T-helper 2 cell treated with Interferon-gamma antibody and Interleukin-4, amounts not matched to agents 5 μg/mL and 100 μg/mL, for 36 hours (primary cell): ENCODE measurements at regions not wholly inside any gene's neighbourhood (a gene's known extent, or its start where the extent isn't known, plus 50 kb on each side); places are given as distances from the start of the nearest gene placed in this dataset.

Source experiments
- DNase-seq: peaks from one replicate; pipeline ENCODE4 v3.0.0; 2021; ENCODE audit warnings: low spot score
- H3K27ac Mint-ChIP-seq: one replicate; pipeline ENCODE4 v1.8.0; 2021; ENCODE audit warnings: mild to moderate bottlenecking, mixed read lengths
- H3K27me3 Mint-ChIP-seq: one replicate; pipeline ENCODE4 v1.8.0; 2021; ENCODE audit warnings: low read depth, mixed read lengths
- H3K36me3 Mint-ChIP-seq: one replicate; pipeline ENCODE4 v1.8.0; 2021; ENCODE audit warnings: low read depth, mixed read lengths
- H3K4me1 Mint-ChIP-seq: one replicate; pipeline ENCODE4 v1.8.0; 2021; ENCODE audit warnings: low read depth, mixed read lengths
- H3K4me3 Mint-ChIP-seq: one replicate; pipeline ENCODE4 v1.8.0; 2022; ENCODE audit warnings: mild to moderate bottlenecking, moderate library complexity, mixed read lengths
- H3K9me3 Mint-ChIP-seq: one replicate; pipeline ENCODE4 v1.8.0; 2021; ENCODE audit warnings: mixed read lengths

GRCh38 chr9:13480693-13481092 lies 201.2 kb upstream of the MPDZ start:
- Mint-ChIP-seq H3K9me3 (peaks cover 13% of the 10 kb centered on the region), H3K36me3 (no peaks in the 10 kb centered on the region), H3K4me1 (no peaks in the 10 kb centered on the region), H3K27me3 (no peaks in the 10 kb centered on the region), H3K27ac (no peak overlapping the region), H3K4me3 (no peak overlapping the region)
- DNase-seq, result no peak

- H3K27ac Mint-ChIP-seq, result no peak overlapping the region
- H3K9me3 Mint-ChIP-seq, result peaks cover 26% of the 10 kb centered on the region
- no peaks in the 10 kb centered on the region for H3K36me3 Mint-ChIP-seq
- DNase-seq, result no peak
- H3K4me1 Mint-ChIP-seq, result no peaks in the 10 kb centered on the region
- no peaks in the 10 kb centered on the region for H3K27me3 Mint-ChIP-seq
- no peak overlapping the region for H3K4me3 Mint-ChIP-seq
Measured at GRCh38 chr9:13479096-13479495, 199.6 kb upstream of the MPDZ start.

GRCh38 chr9:13478639-13479038 lies 199.1 kb upstream of the MPDZ start:
- no peak overlapping the region for H3K4me3 Mint-ChIP-seq
- H3K4me1 Mint-ChIP-seq, result no peaks in the 10 kb centered on the region
- H3K27me3 Mint-ChIP-seq, result no peaks in the 10 kb centered on the region
- peaks cover 31% of the 10 kb centered on the region for H3K9me3 Mint-ChIP-seq
- H3K27ac Mint-ChIP-seq, result no peak overlapping the region
- no peaks in the 10 kb centered on the region for H3K36me3 Mint-ChIP-seq
- no peak for DNase-seq

DNA sequence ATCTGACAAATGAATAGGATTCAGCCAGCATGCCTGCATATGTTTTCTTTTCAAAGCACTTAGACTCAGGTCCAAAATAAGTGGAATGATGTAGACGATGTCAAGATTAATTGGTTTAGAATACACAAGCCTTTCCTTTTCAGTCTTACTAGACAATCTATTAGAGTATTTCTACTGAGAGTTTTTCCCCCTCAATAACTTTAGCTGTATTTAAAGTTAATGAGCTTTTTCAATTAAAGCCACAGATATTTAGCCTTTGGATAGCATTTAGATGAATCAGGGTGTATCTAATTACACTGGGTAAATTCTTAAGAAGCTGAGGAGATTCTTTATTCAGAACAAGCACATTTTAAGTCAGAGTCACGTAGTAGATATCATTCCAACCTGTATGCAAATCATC lies 198.7 kb upstream of the MPDZ start:
- DNase-seq, result no peak
- H3K36me3 Mint-ChIP-seq, result no peaks in the 10 kb centered on the region
- H3K4me1 Mint-ChIP-seq, result no peaks in the 10 kb centered on the region
- H3K27ac Mint-ChIP-seq, result no peak overlapping the region
- no peaks in the 10 kb centered on the region for H3K27me3 Mint-ChIP-seq
- peaks cover 27% of the 10 kb centered on the region for H3K9me3 Mint-ChIP-seq
- H3K4me3 Mint-ChIP-seq, result no peak overlapping the region

- Mint-ChIP-seq H3K4me1 (no peaks in the 10 kb centered on the region), H3K36me3 (no peaks in the 10 kb centered on the region)
Measured at GRCh38 chr9:13470836-13471235, 191.3 kb upstream of the MPDZ start.

DNA sequence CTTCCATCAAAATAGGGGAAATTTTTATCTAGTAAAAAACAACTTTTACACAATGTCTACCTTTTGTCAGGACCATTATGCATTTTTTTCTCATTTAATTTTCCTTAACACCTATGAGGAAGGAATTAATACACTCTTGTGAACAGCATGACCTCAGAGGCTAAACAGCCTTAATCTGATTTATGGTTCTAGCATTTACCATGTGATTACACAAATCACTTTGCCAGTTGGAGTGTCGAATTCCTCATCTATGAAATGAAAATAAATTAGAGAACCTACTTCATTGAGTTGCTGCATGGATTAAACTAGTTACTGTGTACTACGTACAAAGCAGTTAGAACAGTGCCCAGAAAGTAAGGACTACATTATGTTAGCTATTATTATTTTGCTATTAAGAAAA lies 187.7 kb upstream of the MPDZ start:
- no peaks in the 10 kb centered on the region for H3K4me1 Mint-ChIP-seq
- H3K4me3 Mint-ChIP-seq, result no peak overlapping the region
- no peaks in the 10 kb centered on the region for H3K27me3 Mint-ChIP-seq
- no peaks in the 10 kb centered on the region for H3K36me3 Mint-ChIP-seq
- no peak for DNase-seq
- no peak overlapping the region for H3K27ac Mint-ChIP-seq
- peaks cover 28% of the 10 kb centered on the region for H3K9me3 Mint-ChIP-seq

More at GRCh38 chr9:13470836-13471235, 191.3 kb upstream of the MPDZ start:
- Mint-ChIP-seq H3K27ac (no peak overlapping the region), H3K27me3 (no peaks in the 10 kb centered on the region), H3K4me3 (no peak overlapping the region), H3K9me3 (peaks cover 33% of the 10 kb centered on the region)
- no peak for DNase-seq

- H3K9me3 Mint-ChIP-seq, result peaks cover 24% of the 10 kb centered on the region
- no peaks in the 10 kb centered on the region for H3K36me3 Mint-ChIP-seq
- no peaks in the 10 kb centered on the region for H3K4me1 Mint-ChIP-seq
- no peak overlapping the region for H3K27ac Mint-ChIP-seq
- DNase-seq, result no peak
- no peaks in the 10 kb centered on the region for H3K27me3 Mint-ChIP-seq
- H3K4me3 Mint-ChIP-seq, result no peak overlapping the region
Measured at GRCh38 chr9:13461414-13461991, 182.0 kb upstream of the MPDZ start.

DNA sequence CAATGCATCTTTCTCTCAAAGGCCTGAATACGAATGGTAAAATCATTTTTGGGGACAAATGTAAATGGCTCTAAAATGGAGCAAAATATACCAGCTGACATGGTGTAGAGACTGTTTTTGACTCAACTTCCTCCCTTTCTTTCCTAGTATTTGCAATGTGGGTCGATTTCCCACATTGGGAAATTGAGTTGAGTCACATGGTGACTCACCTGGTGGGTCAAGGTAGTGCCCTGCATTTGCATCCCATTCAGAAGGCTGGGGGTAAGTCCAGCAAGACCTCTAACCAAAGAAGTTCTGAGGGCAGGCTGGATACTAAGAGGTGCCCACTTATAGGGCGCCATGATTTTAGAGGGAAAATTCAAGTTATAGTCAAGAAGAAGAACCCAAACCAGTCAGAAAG lies 179.6 kb upstream of the MPDZ start:
- Mint-ChIP-seq H3K27me3 (no peaks in the 10 kb centered on the region), H3K9me3 (peaks cover 12% of the 10 kb centered on the region), H3K36me3 (no peaks in the 10 kb centered on the region), H3K4me3 (no peak overlapping the region), H3K27ac (no peak overlapping the region), H3K4me1 (no peaks in the 10 kb centered on the region)
- DNase-seq, result no peak

GRCh38 chr9:13457795-13458194 lies 178.3 kb upstream of the MPDZ start:
- Mint-ChIP-seq H3K4me3 (no peak overlapping the region), H3K27ac (no peak overlapping the region), H3K36me3 (no peaks in the 10 kb centered on the region), H3K9me3 (peaks cover 11% of the 10 kb centered on the region), H3K27me3 (no peaks in the 10 kb centered on the region), H3K4me1 (no peaks in the 10 kb centered on the region)
- DNase-seq, result no peak

- Mint-ChIP-seq H3K9me3 (no peaks in the 10 kb centered on the region), H3K4me1 (no peaks in the 10 kb centered on the region), H3K4me3 (no peak overlapping the region), H3K27me3 (no peaks in the 10 kb centered on the region), H3K27ac (no peak overlapping the region), H3K36me3 (no peaks in the 10 kb centered on the region)
- DNase-seq, result no peak
Measured at GRCh38 chr9:13450723-13451122, 171.2 kb upstream of the MPDZ start.

DNA sequence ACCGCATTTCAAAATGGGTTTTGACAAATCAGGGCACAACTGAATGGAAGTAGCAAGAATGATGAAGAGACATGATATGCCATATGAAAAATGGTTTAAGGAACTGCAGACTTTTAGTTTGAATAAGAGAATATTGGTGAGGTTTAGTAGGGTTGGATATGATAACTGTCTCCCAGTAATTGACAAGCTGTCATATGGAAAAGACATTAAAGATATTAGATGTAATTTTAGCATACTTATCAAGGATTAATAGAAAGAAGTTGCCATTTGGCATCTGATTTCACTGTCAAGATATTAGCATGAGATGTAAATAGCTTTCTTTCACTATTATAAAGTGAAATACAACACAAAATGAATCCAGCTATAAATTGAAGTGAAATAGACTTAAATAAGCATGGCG lies 169.0 kb upstream of the MPDZ start:
- Mint-ChIP-seq H3K27me3 (no peaks in the 10 kb centered on the region), H3K36me3 (no peaks in the 10 kb centered on the region), H3K4me1 (no peaks in the 10 kb centered on the region), H3K27ac (no peak overlapping the region), H3K4me3 (no peak overlapping the region), H3K9me3 (no peaks in the 10 kb centered on the region)
- DNase-seq, result no peak

- no peak for DNase-seq
- H3K9me3 Mint-ChIP-seq, result no peaks in the 10 kb centered on the region
- no peaks in the 10 kb centered on the region for H3K27me3 Mint-ChIP-seq
- no peaks in the 10 kb centered on the region for H3K36me3 Mint-ChIP-seq
- H3K27ac Mint-ChIP-seq, result no peak overlapping the region
- no peak overlapping the region for H3K4me3 Mint-ChIP-seq
- no peaks in the 10 kb centered on the region for H3K4me1 Mint-ChIP-seq
Measured at GRCh38 chr9:13447843-13448422, 168.4 kb upstream of the MPDZ start.

GRCh38 chr9:13446938-13447842 lies 167.7 kb upstream of the MPDZ start:
- H3K27ac Mint-ChIP-seq, result no peak overlapping the region

GRCh38 chr9:13446286-13446937 lies 166.9 kb upstream of the MPDZ start:
- DNase-seq, result no peak
- Mint-ChIP-seq H3K36me3 (no peaks in the 10 kb centered on the region), H3K4me3 (no peak overlapping the region), H3K27me3 (no peaks in the 10 kb centered on the region), H3K4me1 (no peaks in the 10 kb centered on the region), H3K9me3 (no peaks in the 10 kb centered on the region), H3K27ac (no peak overlapping the region)

More at GRCh38 chr9:13446938-13447842, 167.7 kb upstream of the MPDZ start:
- DNase-seq, result no peak
- no peaks in the 10 kb centered on the region for H3K27me3 Mint-ChIP-seq
- no peaks in the 10 kb centered on the region for H3K9me3 Mint-ChIP-seq
- no peaks in the 10 kb centered on the region for H3K4me1 Mint-ChIP-seq
- no peaks in the 10 kb centered on the region for H3K36me3 Mint-ChIP-seq
- H3K4me3 Mint-ChIP-seq, result no peak overlapping the region
